Body of pancreas (tissue), 4 donors: ENCODE measurements at regions not wholly inside any gene's neighbourhood (a gene's known extent, or its start where the extent isn't known, plus 50 kb on each side); places are given as distances from the start of the nearest gene placed in this dataset.

ENCODE experiments used
- ATAC-seq: fragments of 150-250 bp; one replicate; pipeline ENCODE4 v1.9.1; 2016
- DNase-seq, 4 donors: peaks; one replicate each; pipeline ENCODE4 v3.0.0-alpha.2; 2019
- H3K27ac ChIP-seq, 4 donors: fragments of 200-600 bp; sonication (generic); 1 replicate in 3 of 4; 2 replicates in 1 of 4; pipeline versions ENCODE4 v1.5.1 to v1.6.1; 2016 to 2019; ENCODE audit warnings: mild to moderate bottlenecking in 1 of 4, mixed read lengths in 1 of 4, moderate library complexity in 1 of 4
- H3K27me3 ChIP-seq, 2 donors: fragments of 200-600 bp; sonication (generic); one replicate each; pipeline ENCODE4 v1.6.0; 2016; ENCODE audit warnings: mild to moderate bottlenecking in 1 of 2
- H3K36me3 ChIP-seq, 2 donors: fragments of 200-600 bp; sonication (generic); replicated peaks in 1 of 2; 2 replicates each; pipeline ENCODE4 v1.5.1; 2016; ENCODE audit warnings: low read depth in 2 of 2; ENCODE audit not compliant: insufficient read depth in 1 of 2
- H3K4me1 ChIP-seq: fragments of 200-600 bp; sonication (generic); one replicate; pipeline ENCODE4 v1.6.0; 2016
- H3K4me3 ChIP-seq, 2 donors: fragments of 200-600 bp; sonication (generic); 1 replicate in 1 of 2; 2 replicates in 1 of 2; pipeline ENCODE4 v1.5.1; 2016 to 2019
- H3K9me3 ChIP-seq, 3 donors: fragments of 200-600 bp; sonication (generic); 1 replicate in 2 of 3; 2 replicates in 1 of 3; pipeline ENCODE4 v1.5.1; 2016
- POLR2A ChIP-seq, 3 donors: fragments of 450-650 bp; IDR thresholded peaks; one replicate each; pipeline ENCODE4 v1.6.1; 2016; ENCODE audit warnings: antibody characterized with exemption in 3 of 3, mild to moderate bottlenecking in 2 of 3
- WGBS, 2 donors: methylation state at CpG; one replicate each; pipeline ENCODE4 v1.1.5; 2017; 5-methylcytosine and 5-hydroxymethylcytosine counted together
- intact Hi-C: fragments of 100-400 bp; cut with DNase I; formaldehyde crosslinking; loops from one replicate; pipeline ENCODE4 v1.15.1; 2023
- TF ChIP-seq, protein P1 (sequence below), 7 experiments: fragments of 450-650 bp in 4 of 7; fragments of 200-600 bp in 3 of 7; sonication (generic) in 3 of 7; IDR thresholded peaks; one replicate each; pipeline ENCODE4 v1.5.1; 2016 to 2019; ENCODE audit warnings: antibody characterized with exemption in 7 of 7

DNA sequence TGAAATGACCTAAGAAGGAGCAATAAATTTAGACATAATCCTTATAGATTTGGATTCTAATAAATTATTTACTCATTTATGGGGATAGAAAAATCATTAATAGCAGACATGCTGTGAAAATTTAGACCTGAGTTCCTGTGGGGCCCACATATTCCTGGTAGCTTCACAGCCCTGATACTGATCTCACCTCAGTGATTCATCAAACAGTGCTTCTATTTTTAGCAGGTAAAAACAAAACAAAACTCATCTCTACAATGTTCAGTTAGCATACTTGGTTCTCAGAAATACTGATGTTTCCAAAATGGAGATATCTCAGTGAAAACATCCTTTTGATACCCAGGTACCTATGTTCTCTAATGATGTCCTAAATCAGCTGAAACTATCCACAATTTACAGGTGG, 841.1 kb upstream of the SORCS1 start:
- TF ChIP-seq, protein P1, sequence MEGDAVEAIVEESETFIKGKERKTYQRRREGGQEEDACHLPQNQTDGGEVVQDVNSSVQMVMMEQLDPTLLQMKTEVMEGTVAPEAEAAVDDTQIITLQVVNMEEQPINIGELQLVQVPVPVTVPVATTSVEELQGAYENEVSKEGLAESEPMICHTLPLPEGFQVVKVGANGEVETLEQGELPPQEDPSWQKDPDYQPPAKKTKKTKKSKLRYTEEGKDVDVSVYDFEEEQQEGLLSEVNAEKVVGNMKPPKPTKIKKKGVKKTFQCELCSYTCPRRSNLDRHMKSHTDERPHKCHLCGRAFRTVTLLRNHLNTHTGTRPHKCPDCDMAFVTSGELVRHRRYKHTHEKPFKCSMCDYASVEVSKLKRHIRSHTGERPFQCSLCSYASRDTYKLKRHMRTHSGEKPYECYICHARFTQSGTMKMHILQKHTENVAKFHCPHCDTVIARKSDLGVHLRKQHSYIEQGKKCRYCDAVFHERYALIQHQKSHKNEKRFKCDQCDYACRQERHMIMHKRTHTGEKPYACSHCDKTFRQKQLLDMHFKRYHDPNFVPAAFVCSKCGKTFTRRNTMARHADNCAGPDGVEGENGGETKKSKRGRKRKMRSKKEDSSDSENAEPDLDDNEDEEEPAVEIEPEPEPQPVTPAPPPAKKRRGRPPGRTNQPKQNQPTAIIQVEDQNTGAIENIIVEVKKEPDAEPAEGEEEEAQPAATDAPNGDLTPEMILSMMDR (IDR thresholded peaks at IDR 0.05): no peak
- TF ChIP-seq POLR2A (IDR thresholded peaks at IDR 0.05): no peak
- peaks cover 0 to 10% (median 0%) of the 10 kb centered on the region in 3 donors for H3K9me3 ChIP-seq
- H3K27ac ChIP-seq: no peak overlapping the region
- no peak overlapping the region for H3K4me3 ChIP-seq
- intact Hi-C loops: no loop called here
- no peaks in the 10 kb centered on the region for H3K4me1 ChIP-seq
- ATAC-seq: no peak
- H3K27me3 ChIP-seq: no peaks in the 10 kb centered on the region
- no peaks in the 10 kb centered on the region for H3K36me3 ChIP-seq
- no peak for DNase-seq

DNA sequence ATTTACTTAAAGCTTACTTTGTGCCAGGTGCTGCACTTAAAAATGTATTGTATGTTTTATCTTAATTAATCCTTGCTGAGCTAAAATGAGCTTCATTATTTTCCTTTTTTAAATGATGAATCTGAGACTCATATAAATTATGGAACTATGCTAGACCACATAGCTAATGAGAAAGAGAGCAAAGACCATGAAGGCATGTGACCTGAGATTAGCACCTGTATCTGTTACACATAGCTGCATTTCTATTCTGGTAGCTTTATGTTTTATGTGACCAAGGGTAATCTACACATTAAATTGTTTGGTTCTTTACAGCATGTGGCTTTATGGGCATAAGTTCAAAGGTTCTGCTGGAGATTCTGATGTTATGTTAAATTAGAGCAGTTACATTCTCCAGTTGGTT, 839.1 kb upstream of the SORCS1 start:
- Histone ChIP-seq H3K27ac (no peak overlapping the region), H3K4me3 (no peak overlapping the region), H3K9me3 (peaks cover 0 to 10% (median 0%) of the 10 kb centered on the region in 3 donors), H3K4me1 (no peaks in the 10 kb centered on the region), H3K36me3 (no peaks in the 10 kb centered on the region), H3K27me3 (no peaks in the 10 kb centered on the region)
- TF ChIP-seq, protein P1 (IDR thresholded peaks at IDR 0.05): no peak
- TF ChIP-seq POLR2A (IDR thresholded peaks at IDR 0.05): no peak
- ATAC-seq: no peak
- DNase-seq: no peak
- intact Hi-C loops: no loop called here

DNA sequence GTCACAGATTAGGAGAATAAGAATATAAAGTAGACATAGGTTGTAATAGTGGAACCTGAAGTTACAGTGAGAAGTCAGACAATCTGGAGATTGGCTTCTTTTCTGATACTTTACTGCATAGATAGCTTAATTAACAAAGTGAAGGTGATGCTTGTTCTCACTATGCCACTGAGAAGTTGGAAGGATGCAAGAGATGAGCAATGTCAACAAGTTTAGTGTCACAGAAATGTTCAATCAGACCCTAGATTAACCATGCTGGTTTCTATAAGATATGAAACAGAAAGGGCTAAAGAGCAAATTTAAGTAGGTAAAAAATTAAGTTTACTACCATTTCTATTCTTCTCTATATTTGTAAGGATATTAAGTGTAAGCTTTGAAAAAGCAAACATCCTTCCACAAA, 838.6 kb upstream of the SORCS1 start:
- DNase-seq: no peak

GRCh38 chr10:108000365-108000764, 835.9 kb upstream of the SORCS1 start:
- no peak overlapping the region for H3K4me3 ChIP-seq
- no peak for DNase-seq
- no peaks in the 10 kb centered on the region for H3K27me3 ChIP-seq
- H3K27ac ChIP-seq: no peak overlapping the region
- TF ChIP-seq, protein P1 (IDR thresholded peaks at IDR 0.05): no peak
- no peak for TF ChIP-seq POLR2A (IDR thresholded peaks at IDR 0.05)
- ATAC-seq: no peak
- 72 to 86% methylated on average over 1 of the region's 1 CpG for WGBS, 2 donors
- H3K4me1 ChIP-seq: no peaks in the 10 kb centered on the region
- no peaks in the 10 kb centered on the region for H3K36me3 ChIP-seq
- intact Hi-C loops: no loop called here
- H3K9me3 ChIP-seq: no peaks in the 10 kb centered on the region

More for the DNA sequence above, 838.6 kb upstream of the SORCS1 start:
- no peak for ATAC-seq
- Histone ChIP-seq H3K9me3 (peaks cover 0 to 7% (median 0%) of the 10 kb centered on the region in 3 donors), H3K27me3 (no peaks in the 10 kb centered on the region), H3K4me1 (no peaks in the 10 kb centered on the region), H3K36me3 (no peaks in the 10 kb centered on the region), H3K4me3 (no peak overlapping the region), H3K27ac (no peak overlapping the region)
- intact Hi-C loops: no loop called here
- TF ChIP-seq, protein P1 (IDR thresholded peaks at IDR 0.05): no peak
- TF ChIP-seq POLR2A (IDR thresholded peaks at IDR 0.05): no peak

- ATAC-seq (no peak), DNase-seq (no peak)
- H3K36me3 ChIP-seq: no peaks in the 10 kb centered on the region
- no peaks in the 10 kb centered on the region for H3K9me3 ChIP-seq
- WGBS, 2 donors: 61 to 65% methylated on average over 3 of the region's 3 CpGs
- no peak overlapping the region for H3K27ac ChIP-seq
- intact Hi-C loops: no loop called here
- H3K4me1 ChIP-seq: no peaks in the 10 kb centered on the region
- no peak overlapping the region for H3K4me3 ChIP-seq
- TF ChIP-seq, protein P1 (IDR thresholded peaks at IDR 0.05): no peak
- no peak for TF ChIP-seq POLR2A (IDR thresholded peaks at IDR 0.05)
- no peaks in the 10 kb centered on the region for H3K27me3 ChIP-seq
These were observed 830.2 kb upstream of the SORCS1 start for GRCh38 chr10:107994621-107995270.
